HEK293 (cell line): ENCODE measurements at regions not wholly inside any gene's neighbourhood (a gene's known extent, or its start where the extent isn't known, plus 50 kb on each side); places are given as distances from the start of the nearest gene placed in this dataset.

Experiments used
- CTCF ChIP-seq: fragments of 450-650 bp; formaldehyde crosslinking; IDR thresholded peaks from 2 replicates; pipeline ENCODE4 v1.5.1; 2016; ENCODE audit warnings: missing biosample characterization, missing genetic modification characterization
- MYNN ChIP-seq: fragments of 450-650 bp; formaldehyde crosslinking; IDR thresholded peaks from 2 replicates; pipeline ENCODE4 v1.5.1; 2016; ENCODE audit warnings: missing biosample characterization, missing genetic modification characterization, borderline replicate concordance
- PATZ1 ChIP-seq: fragments of 450-650 bp; formaldehyde crosslinking; IDR thresholded peaks from 2 replicates; pipeline ENCODE4 v1.5.1; 2016; ENCODE audit warnings: missing biosample characterization, missing genetic modification characterization
- ZNF24 ChIP-seq: fragments of 450-650 bp; formaldehyde crosslinking; IDR thresholded peaks from 2 replicates; pipeline ENCODE4 v1.5.1; 2016; ENCODE audit warnings: missing biosample characterization, missing genetic modification characterization
- ZNF302 ChIP-seq: fragments of 450-650 bp; formaldehyde crosslinking; IDR thresholded peaks from 2 replicates; pipeline ENCODE4 v1.5.1; 2016; ENCODE audit warnings: missing biosample characterization, missing genetic modification characterization, low read depth
- ZNF311 ChIP-seq: fragments of 450-650 bp; formaldehyde crosslinking; IDR thresholded peaks from 2 replicates; pipeline ENCODE4 v1.5.1; 2017; ENCODE audit warnings: missing biosample characterization, missing genetic modification characterization, borderline replicate concordance
- ZNF558 ChIP-seq: fragments of 450-650 bp; formaldehyde crosslinking; IDR thresholded peaks from 2 replicates; pipeline ENCODE4 v1.5.1; 2016; ENCODE audit warnings: missing biosample characterization, missing genetic modification characterization
- ZNF629 ChIP-seq: fragments of 450-650 bp; formaldehyde crosslinking; IDR thresholded peaks from 2 replicates; pipeline ENCODE4 v1.5.1; 2017; ENCODE audit warnings: missing biosample characterization, missing genetic modification characterization
- ZNF704 ChIP-seq: fragments of 450-650 bp; formaldehyde crosslinking; IDR thresholded peaks from 2 replicates; pipeline ENCODE4 v1.5.1; 2016; ENCODE audit warnings: missing biosample characterization, missing genetic modification characterization
- ZNF792 ChIP-seq: fragments of 450-650 bp; formaldehyde crosslinking; IDR thresholded peaks from 2 replicates; pipeline ENCODE4 v1.5.1; 2016; ENCODE audit warnings: missing biosample characterization, missing genetic modification characterization
- ZNF830 ChIP-seq: fragments of 450-650 bp; IDR thresholded peaks from 2 replicates; pipeline ENCODE4 v1.5.0; 2018; ENCODE audit warnings: missing biosample characterization, missing genetic modification characterization, low read depth, mild to moderate bottlenecking, moderate library complexity
- ZSCAN16 ChIP-seq: fragments of 450-650 bp; formaldehyde crosslinking; IDR thresholded peaks from 2 replicates; pipeline ENCODE4 v1.5.1; 2016; ENCODE audit warnings: missing biosample characterization, missing genetic modification characterization

- TF ChIP-seq ZNF302 (tag by site-specific recombination) (no peak), ZNF311 (tag by site-specific recombination) (no peak), PATZ1 (no peak), CTCF (tag by site-specific recombination) (no peak), ZNF558 (tag by site-specific recombination) (no peak), ZNF704 (no peak), ZNF24 (tag by site-specific recombination) (no peak), ZNF629 (tag by site-specific recombination) (no peak), ZSCAN16 (no peak), ZNF792 (tag by site-specific recombination) (no peak), ZNF830 (tag by site-specific recombination) (no peak), MYNN (tag by site-specific recombination) (no peak)
Measured at GRCh38 chr6:1468126-1468525, 78.8 kb downstream of the FOXF2 start.
